Small intestine (tissue), 7 donors: ENCODE measurements at regions not wholly inside any gene's neighbourhood (a gene's known extent, or its start where the extent isn't known, plus 50 kb on each side); places are given as distances from the start of the nearest gene placed in this dataset.

Experiments
- DNase-seq, 2 donors: peaks; one replicate each; pipeline versions ENCODE4 v3.0.0 to v3.0.0-alpha.2; 2013
- FAIRE-seq: peaks from 2 replicates; lab custom pipeline; 2012; peaks lifted over from hg19 to GRCh38; lab: Jason Lieb, UNC
- H3K27ac ChIP-seq, 3 donors: one replicate each; pipeline ENCODE4 v1.5.1; 2013; ENCODE audit warnings: low read length in 2 of 3, mild to moderate bottlenecking in 2 of 3, control low read depth in 1 of 3, inconsistent platforms in 1 of 3, low read depth in 1 of 3, moderate library complexity in 1 of 3
- H3K27me3 ChIP-seq, 3 donors: one replicate each; pipeline ENCODE4 v1.6.1; 2013; ENCODE audit warnings: low read length in 3 of 3, inconsistent platforms in 1 of 3; ENCODE audit not compliant: control insufficient read depth in 3 of 3, insufficient read depth in 3 of 3
- H3K36me3 ChIP-seq, 3 donors: one replicate each; pipeline ENCODE4 v1.6.1; 2013; ENCODE audit warnings: low read length in 3 of 3, inconsistent platforms in 1 of 3, low read depth in 1 of 3, mild to moderate bottlenecking in 1 of 3, moderate library complexity in 1 of 3; ENCODE audit not compliant: control insufficient read depth in 3 of 3, insufficient read depth in 2 of 3
- H3K4me1 ChIP-seq, 3 donors: one replicate each; pipeline ENCODE4 v1.6.1; 2013; ENCODE audit warnings: low read length in 2 of 3, inconsistent platforms in 1 of 3, low read depth in 1 of 3, mild to moderate bottlenecking in 1 of 3, moderate library complexity in 1 of 3; ENCODE audit not compliant: control insufficient read depth in 3 of 3, insufficient read depth in 2 of 3
- H3K4me3 ChIP-seq, 3 donors: one replicate each; pipeline ENCODE4 v1.5.1; 2013; ENCODE audit warnings: low read length in 3 of 3, control low read depth in 1 of 3, inconsistent platforms in 1 of 3, low read depth in 1 of 3, mild to moderate bottlenecking in 1 of 3, moderate library complexity in 1 of 3
- H3K9me3 ChIP-seq, 2 donors: one replicate each; pipeline ENCODE4 v1.6.1; 2013; ENCODE audit warnings: low read depth in 1 of 2, low read length in 1 of 2; ENCODE audit not compliant: control insufficient read depth in 2 of 2, insufficient read depth in 1 of 2
- WGBS, 3 donors: extraction: QIAGEN DNeasy Blood & Tissue Kit; methylation state at CpG; one replicate each; pipeline ENCODE4 v1.1.7; 2013; 5-methylcytosine and 5-hydroxymethylcytosine counted together
- donor health status: healthy with polysubstance abuse.
- donor health status: control.
- donor health status: control.
- donor health status: Bipolar disorder and iron deficiency.
- donor health status: healthy.

- H3K27ac ChIP-seq, result no peak overlapping the region
- H3K27me3 ChIP-seq, result no peaks in the 10 kb centered on the region
- no peak overlapping the region for H3K4me3 ChIP-seq
- no peaks in the 10 kb centered on the region for H3K36me3 ChIP-seq
- 9 to 59% (median 30%) methylated on average over 5 of the region's 5 CpGs for WGBS, 3 donors
- DNase-seq (peak; percentile 61 to 89), FAIRE-seq (no peak)
- no peaks in the 10 kb centered on the region for H3K9me3 ChIP-seq
- H3K4me1 ChIP-seq, result peaks cover 0 to 25% (median 2%) of the 10 kb centered on the region in 3 donors
Measured at GRCh38 chr7:26001662-26002244, 150.2 kb upstream of the NFE2L3 start.

- peak overlapping the region in 2 of 3 donors; percentile 7 to 62 for H3K27ac ChIP-seq
Measured at GRCh38 chr7:26005683-26006410, 146.2 kb upstream of the NFE2L3 start.

GRCh38 chr7:26006426-26006825 is 145.6 kb upstream of the NFE2L3 start:
- Histone ChIP-seq H3K9me3 (no peaks in the 10 kb centered on the region), H3K27me3 (no peaks in the 10 kb centered on the region), H3K4me1 (peaks cover 0 to 27% (median 2%) of the 10 kb centered on the region in 3 donors), H3K27ac (peak overlapping the region in 1 of 3 donors; percentile 62), H3K4me3 (no peak overlapping the region), H3K36me3 (no peaks in the 10 kb centered on the region)
- DNase-seq, result peak in 1 of 2 donors; percentile 41
- WGBS, 3 donors, result 46 to 78% (median 56%) methylated on average over 4 of the region's 4 CpGs
- FAIRE-seq, result no peak

More at GRCh38 chr7:26005683-26006410, 146.2 kb upstream of the NFE2L3 start:
- FAIRE-seq, result no peak
- WGBS, 3 donors, result 35 to 64% (median 45%) methylated on average over 12 of the region's 12 CpGs
- Histone ChIP-seq H3K4me3 (no peak overlapping the region), H3K4me1 (peaks cover 0 to 27% (median 2%) of the 10 kb centered on the region in 3 donors), H3K9me3 (no peaks in the 10 kb centered on the region), H3K36me3 (no peaks in the 10 kb centered on the region), H3K27me3 (no peaks in the 10 kb centered on the region)
- peak; percentile 78 to 89 for DNase-seq

GRCh38 chr7:26007510-26007909 is 144.5 kb upstream of the NFE2L3 start:
- H3K27me3 ChIP-seq, result no peaks in the 10 kb centered on the region
- no peaks in the 10 kb centered on the region for H3K36me3 ChIP-seq
- FAIRE-seq, result no peak
- no peak overlapping the region for H3K4me3 ChIP-seq
- DNase-seq, result peak; percentile 24 to 56
- 12 to 48% (median 35%) methylated on average over 2 of the region's 2 CpGs for whole genome bisulfite sequencing, 3 donors
- peaks cover 0 to 24% (median 0%) of the 10 kb centered on the region in 3 donors for H3K4me1 ChIP-seq
- no peaks in the 10 kb centered on the region for H3K9me3 ChIP-seq
- H3K27ac ChIP-seq, result peak overlapping the region in 1 of 3 donors; percentile 17

GRCh38 chr7:26008428-26008827 is 143.6 kb upstream of the NFE2L3 start:
- Histone ChIP-seq H3K36me3 (no peaks in the 10 kb centered on the region), H3K27ac (no peak overlapping the region), H3K9me3 (no peaks in the 10 kb centered on the region), H3K4me1 (peaks cover 0 to 24% (median 0%) of the 10 kb centered on the region in 3 donors), H3K4me3 (no peak overlapping the region), H3K27me3 (no peaks in the 10 kb centered on the region)
- 70 to 80% (median 75%) methylated on average over 5 of the region's 5 CpGs for WGBS, 3 donors
- FAIRE-seq (no peak), DNase-seq (no peak)

GRCh38 chr7:26011039-26011696 is 140.8 kb upstream of the NFE2L3 start:
- no peaks in the 10 kb centered on the region for H3K9me3 ChIP-seq
- WGBS, 3 donors, result 61 to 91% (median 69%) methylated on average over 9 of the region's 9 CpGs
- DNase-seq (no peak), FAIRE-seq (no peak)
- peak overlapping the region in 1 of 3 donors; percentile 57 for H3K27ac ChIP-seq
- H3K4me3 ChIP-seq, result no peak overlapping the region
- H3K36me3 ChIP-seq, result no peaks in the 10 kb centered on the region
- H3K4me1 ChIP-seq, result peaks cover 0 to 9% (median 0%) of the 10 kb centered on the region in 3 donors
- no peaks in the 10 kb centered on the region for H3K27me3 ChIP-seq

- H3K9me3 ChIP-seq, result no peaks in the 10 kb centered on the region
- DNase-seq (no peak), FAIRE-seq (no peak)
- WGBS, 3 donors, result 64% methylated on average over 9 of the region's 9 CpGs
- H3K27ac ChIP-seq, result no peak overlapping the region
- no peak overlapping the region for H3K4me3 ChIP-seq
- H3K36me3 ChIP-seq, result no peaks in the 10 kb centered on the region
- H3K27me3 ChIP-seq, result no peaks in the 10 kb centered on the region
- no peaks in the 10 kb centered on the region for H3K4me1 ChIP-seq
Measured at GRCh38 chr7:26013551-26014083, 138.4 kb upstream of the NFE2L3 start.

GRCh38 chr7:26022982-26023381 is 129.0 kb upstream of the NFE2L3 start:
- DNase-seq, result no peak
- WGBS, 3 donors, result 72 to 83% (median 81%) methylated on average over 3 of the region's 3 CpGs
- Histone ChIP-seq H3K27ac (no peak overlapping the region), H3K27me3 (no peaks in the 10 kb centered on the region), H3K36me3 (no peaks in the 10 kb centered on the region), H3K9me3 (no peaks in the 10 kb centered on the region), H3K4me1 (no peaks in the 10 kb centered on the region), H3K4me3 (no peak overlapping the region)
- no peak for FAIRE-seq
